Gastrocnemius medialis (tissue), 4 donors: ENCODE measurements at regions not wholly inside any gene's neighbourhood (a gene's known extent, or its start where the extent isn't known, plus 50 kb on each side); places are given as distances from the start of the nearest gene placed in this dataset.

Source experiments
- ATAC-seq, 2 donors: fragments of 150-250 bp; one replicate each; pipeline ENCODE4 v1.9.1; 2016
- DNase-seq, 2 donors: peaks; one replicate each; pipeline ENCODE4 v3.0.0-alpha.2; 2019
- H3K27ac ChIP-seq, 4 donors: fragments of 200-600 bp; sonication (generic); 1 replicate in 1 of 4; 2 replicates in 3 of 4; pipeline ENCODE4 v1.5.1; 2016 to 2018; ENCODE audit warnings: mild to moderate bottlenecking in 2 of 4, moderate library complexity in 1 of 4
- H3K27me3 ChIP-seq, 3 donors: fragments of 200-600 bp; sonication (generic) in 2 of 3; 1 replicate in 1 of 3; 2 replicates in 2 of 3; pipeline versions ENCODE4 v1.5.1 to v1.6.0; 2016 to 2019; ENCODE audit warnings: mild to moderate bottlenecking in 1 of 3, moderate library complexity in 1 of 3
- H3K36me3 ChIP-seq, 2 donors: fragments of 200-600 bp; sonication (generic) in 1 of 2; one replicate each; pipeline ENCODE4 v1.5.1; 2017 to 2018
- H3K4me1 ChIP-seq, 2 donors: fragments of 200-600 bp; sonication (generic) in 1 of 2; one replicate each; pipeline ENCODE4 v1.5.1; 2016 to 2017; ENCODE audit warnings: mild to moderate bottlenecking in 2 of 2
- H3K4me3 ChIP-seq, 4 donors: fragments of 200-600 bp; sonication (generic) in 3 of 4; 1 replicate in 1 of 4; 2 replicates in 3 of 4; pipeline ENCODE4 v1.5.1; 2016 to 2019; ENCODE audit warnings: mild to moderate bottlenecking in 2 of 4
- H3K9me3 ChIP-seq, 3 donors: fragments of 200-600 bp; sonication (generic) in 2 of 3; 1 replicate in 1 of 3; 2 replicates in 2 of 3; pipeline ENCODE4 v1.5.1; 2016 to 2019
- CTCF ChIP-seq, 5 experiments: fragments of 450-650 bp in 3 of 5; fragments of 200-600 bp in 2 of 5; sonication (generic) in 2 of 5; IDR thresholded peaks in 4 of 5; conservative IDR thresholded peaks in 1 of 5; 1 replicate in 4 of 5; 2 replicates in 1 of 5; pipeline ENCODE4 v1.5.1; 2016 to 2019; ENCODE audit warnings: antibody characterized with exemption in 5 of 5, mild to moderate bottlenecking in 3 of 5, moderate library complexity in 3 of 5
- POLR2A ChIP-seq, 2 donors: fragments of 450-650 bp; IDR thresholded peaks; one replicate each; pipeline ENCODE4 v1.6.1; 2017; ENCODE audit warnings: antibody characterized with exemption in 2 of 2, mild to moderate bottlenecking in 2 of 2, moderate library complexity in 2 of 2
- in situ Hi-C, 4 donors: fragments of 200-750 bp; cut with MboI; loops; one replicate each; pipeline versions ENCODE4 v1.15.0 to v1.8.0; 2017; ENCODE audit warnings: low sequenced_read_pairs in 4 of 4
- intact Hi-C: fragments of 100-400 bp; cut with DNase I; formaldehyde crosslinking; loops from one replicate; pipeline ENCODE4 v1.15.1; 2023; ENCODE audit warnings: low total_unique reads

- Histone ChIP-seq H3K27ac (no peak overlapping the region), H3K4me3 (no peak overlapping the region), H3K36me3 (no peaks in the 10 kb centered on the region), H3K4me1 (no peaks in the 10 kb centered on the region), H3K27me3 (peaks cover 0 to 14% (median 0%) of the 10 kb centered on the region in 3 donors), H3K9me3 (no peaks in the 10 kb centered on the region)
- intact Hi-C loops (no loop called here), in situ Hi-C loops (no loop called here)
- ATAC-seq, result no peak
- TF ChIP-seq CTCF (IDR thresholded peaks at IDR 0.05 in 4 of 5, conservative IDR thresholded peaks at IDR 0.05 in 1 of 5) (no peak), POLR2A (IDR thresholded peaks at IDR 0.05) (no peak)
- no peak for DNase-seq
Measured at GRCh38 chr19:32103541-32103940, 241.9 kb upstream of the ZNF507 start.

- ATAC-seq, result no peak
- no peak overlapping the region for H3K27ac ChIP-seq
- DNase-seq, result no peak
- in situ Hi-C loops, result no loop called here
- no peaks in the 10 kb centered on the region for H3K36me3 ChIP-seq
- no peaks in the 10 kb centered on the region for H3K9me3 ChIP-seq
- H3K4me1 ChIP-seq, result no peaks in the 10 kb centered on the region
- intact Hi-C loops, result no loop called here
- H3K4me3 ChIP-seq, result no peak overlapping the region
- peaks cover 0 to 14% (median 0%) of the 10 kb centered on the region in 3 donors for H3K27me3 ChIP-seq
- TF ChIP-seq POLR2A (IDR thresholded peaks at IDR 0.05), result no peak
- no peak for TF ChIP-seq CTCF (IDR thresholded peaks at IDR 0.05 in 4 of 5, conservative IDR thresholded peaks at IDR 0.05 in 1 of 5)
Measured at GRCh38 chr19:32104153-32104849, 241.1 kb upstream of the ZNF507 start.

GRCh38 chr19:32104850-32105235, 240.6 kb upstream of the ZNF507 start:
- Histone ChIP-seq H3K27me3 (peaks cover 0 to 14% (median 0%) of the 10 kb centered on the region in 3 donors), H3K4me1 (no peaks in the 10 kb centered on the region), H3K27ac (no peak overlapping the region), H3K9me3 (no peaks in the 10 kb centered on the region), H3K36me3 (no peaks in the 10 kb centered on the region), H3K4me3 (no peak overlapping the region)
- TF ChIP-seq POLR2A (IDR thresholded peaks at IDR 0.05) (no peak), CTCF (IDR thresholded peaks at IDR 0.05 in 4 of 5, conservative IDR thresholded peaks at IDR 0.05 in 1 of 5) (no peak)
- intact Hi-C loops, result no loop called here
- ATAC-seq (no peak), DNase-seq (no peak)
- in situ Hi-C loops, result no loop called here

DNA sequence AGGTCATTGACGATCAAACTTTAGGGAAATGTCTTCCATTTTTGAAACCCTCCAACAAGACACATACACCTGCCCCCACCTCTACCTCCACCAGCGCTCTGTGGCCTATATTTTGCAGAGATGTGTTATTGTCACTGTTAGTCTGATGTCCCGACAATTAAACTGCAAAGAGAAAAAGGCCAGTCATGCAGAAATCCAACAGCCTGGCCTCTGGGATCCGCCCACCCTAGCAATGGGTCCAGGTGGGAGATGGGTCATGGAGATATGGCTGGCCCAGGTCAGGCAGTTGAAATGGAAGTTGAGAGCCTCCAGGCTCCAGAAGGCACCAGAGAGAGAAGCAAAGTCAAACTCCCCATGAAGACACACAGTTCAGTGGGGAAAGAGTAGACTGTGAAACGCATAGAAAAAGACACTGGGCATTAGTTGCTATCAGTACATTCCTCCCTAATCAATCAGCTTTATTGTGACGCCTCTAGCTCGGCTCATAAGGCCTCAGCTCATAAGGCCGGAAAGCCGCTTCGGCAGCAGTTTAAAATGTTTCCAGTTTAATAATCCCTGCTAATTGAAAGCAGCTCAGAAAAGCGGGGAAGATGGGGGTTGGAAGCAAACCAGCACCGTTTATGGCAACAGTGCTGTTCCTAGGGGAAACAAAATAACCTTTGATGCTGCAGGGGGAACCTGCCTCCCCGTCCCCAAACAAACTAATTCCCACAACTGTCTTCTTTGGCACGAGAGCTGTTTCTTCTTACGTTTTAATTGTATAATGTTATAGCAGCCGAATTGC, 239.7 kb upstream of the ZNF507 start:
- no peaks in the 10 kb centered on the region for H3K9me3 ChIP-seq
- intact Hi-C loops (no loop called here), in situ Hi-C loops (no loop called here)
- no peak for ATAC-seq
- H3K4me3 ChIP-seq, result no peak overlapping the region
- H3K4me1 ChIP-seq, result no peaks in the 10 kb centered on the region
- no peaks in the 10 kb centered on the region for H3K36me3 ChIP-seq
- no peak overlapping the region for H3K27ac ChIP-seq
- no peak for TF ChIP-seq POLR2A (IDR thresholded peaks at IDR 0.05)
- TF ChIP-seq CTCF (IDR thresholded peaks at IDR 0.05 in 4 of 5, conservative IDR thresholded peaks at IDR 0.05 in 1 of 5), result no peak
- no peak for DNase-seq
- H3K27me3 ChIP-seq, result peaks cover 0 to 14% (median 0%) of the 10 kb centered on the region in 3 donors
